IPS-18c (cell line): ENCODE measurements at regions not wholly inside any gene's neighbourhood (a gene's known extent, or its start where the extent isn't known, plus 50 kb on each side); places are given as distances from the start of the nearest gene placed in this dataset.

ENCODE experiments used
- H3K4me3 ChIP-seq: 2 replicates; pipeline ENCODE4 v1.7.0; 2013; ENCODE audit warnings: low read depth, mild to moderate bottlenecking, low read length, moderate library complexity; ENCODE audit not compliant: insufficient read depth
- H3K9me3 ChIP-seq: one replicate; pipeline ENCODE4 v1.6.1; 2013; ENCODE audit warnings: mild to moderate bottlenecking, low read length, moderate library complexity; ENCODE audit not compliant: control insufficient read depth, insufficient read depth

DNA sequence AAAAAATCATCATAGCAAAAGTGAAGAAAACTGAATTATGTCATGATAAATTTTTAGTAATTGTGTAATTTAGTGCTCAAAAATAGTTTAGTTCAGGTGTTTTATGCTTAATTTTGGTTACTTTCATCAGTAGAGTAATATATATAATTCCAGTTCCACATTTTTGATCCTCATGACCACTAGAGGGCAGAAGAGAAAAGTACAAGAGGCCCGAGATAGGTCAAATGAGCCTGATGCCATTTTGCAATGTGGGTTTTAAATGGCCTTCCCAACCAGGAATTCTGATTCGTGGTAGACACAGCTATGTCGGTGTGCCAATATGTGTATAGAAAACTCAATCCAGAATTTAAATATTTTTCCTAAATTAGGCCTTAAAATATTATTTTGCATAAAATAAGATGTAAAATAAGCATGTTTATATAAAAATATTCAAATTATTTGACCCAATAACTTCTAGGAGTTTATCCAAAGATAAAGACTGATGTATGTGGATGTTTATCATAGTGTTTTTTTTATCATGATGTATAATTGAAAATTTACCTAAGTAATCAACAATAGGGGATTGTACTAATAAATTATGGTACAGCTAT is 159.7 kb upstream of the RPS6KA2 start:
- H3K4me3 ChIP-seq = no peak overlapping the region
- no peaks in the 10 kb centered on the region for H3K9me3 ChIP-seq

- Histone ChIP-seq H3K4me3 (no peak overlapping the region), H3K9me3 (no peaks in the 10 kb centered on the region)
Measured at GRCh38 chr6:166785131-166785530, 158.1 kb upstream of the RPS6KA2 start.

DNA sequence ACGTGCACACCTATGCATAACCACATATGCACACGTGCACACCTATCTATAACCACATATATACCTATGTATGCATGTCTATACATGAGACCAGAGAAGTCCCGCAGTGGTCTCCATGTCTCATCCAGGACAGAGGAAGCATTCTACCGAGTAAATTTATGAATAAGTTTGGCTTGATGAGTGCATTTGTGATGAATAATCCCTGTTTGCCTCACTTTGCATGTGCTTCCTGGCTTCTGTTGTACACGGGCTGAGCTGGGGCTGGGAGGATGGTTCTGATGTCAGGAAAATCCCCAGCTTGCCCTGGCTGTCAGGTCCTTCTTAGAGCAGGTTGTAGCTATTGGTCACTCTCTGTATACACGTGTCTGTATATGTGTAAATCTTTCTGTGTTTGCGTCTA is 157.6 kb upstream of the RPS6KA2 start:
- Histone ChIP-seq H3K4me3 (no peak overlapping the region), H3K9me3 (no peaks in the 10 kb centered on the region)

DNA sequence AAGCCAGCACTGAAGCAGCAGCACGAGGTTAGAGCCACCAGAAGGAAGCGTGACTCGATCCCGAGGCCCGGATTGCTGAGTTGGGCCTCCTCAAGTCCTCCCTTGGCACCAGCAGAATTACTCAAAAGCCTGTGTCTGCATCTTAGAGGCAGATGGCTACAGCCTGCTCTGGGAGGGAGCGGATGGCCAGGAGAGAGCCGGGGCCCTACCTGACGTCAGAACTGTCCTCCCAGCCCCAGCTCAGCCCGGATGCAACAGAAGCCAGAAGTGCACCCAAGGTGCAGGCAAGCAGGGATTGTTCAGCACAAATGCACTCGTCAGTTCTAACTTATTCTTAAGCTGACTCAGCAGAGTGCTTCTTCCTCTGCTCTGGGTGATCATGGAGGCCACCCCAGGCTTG is 155.5 kb upstream of the RPS6KA2 start:
- Histone ChIP-seq H3K4me3 (no peak overlapping the region), H3K9me3 (no peaks in the 10 kb centered on the region)

- Histone ChIP-seq H3K9me3 (no peaks in the 10 kb centered on the region), H3K4me3 (no peak overlapping the region)
Measured at GRCh38 chr6:166781331-166781730, 154.3 kb upstream of the RPS6KA2 start.

- no peaks in the 10 kb centered on the region for H3K9me3 ChIP-seq
- no peak overlapping the region for H3K4me3 ChIP-seq
Measured at GRCh38 chr6:166779963-166780683, 153.1 kb upstream of the RPS6KA2 start.

DNA sequence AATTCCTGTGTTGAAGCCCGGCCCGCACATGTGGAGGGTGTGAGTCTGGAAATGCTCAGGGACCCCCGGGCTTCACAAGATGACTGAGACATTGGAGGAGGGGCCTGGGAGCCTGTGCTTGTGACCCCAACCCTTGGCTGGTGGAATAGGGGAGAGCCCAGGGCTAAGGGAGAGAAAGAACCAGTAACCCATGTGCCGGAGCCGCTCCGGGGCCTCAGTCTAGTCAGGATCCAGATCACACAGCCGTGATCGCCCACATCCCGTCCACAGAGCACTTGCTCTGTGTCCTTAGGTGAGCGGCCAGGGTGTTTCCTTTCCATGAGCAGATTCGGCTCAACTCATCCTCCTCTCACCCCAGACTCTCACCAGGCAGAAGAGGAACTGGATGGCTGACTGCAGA is 152.3 kb upstream of the RPS6KA2 start:
- no peak overlapping the region for H3K4me3 ChIP-seq
- no peaks in the 10 kb centered on the region for H3K9me3 ChIP-seq

DNA sequence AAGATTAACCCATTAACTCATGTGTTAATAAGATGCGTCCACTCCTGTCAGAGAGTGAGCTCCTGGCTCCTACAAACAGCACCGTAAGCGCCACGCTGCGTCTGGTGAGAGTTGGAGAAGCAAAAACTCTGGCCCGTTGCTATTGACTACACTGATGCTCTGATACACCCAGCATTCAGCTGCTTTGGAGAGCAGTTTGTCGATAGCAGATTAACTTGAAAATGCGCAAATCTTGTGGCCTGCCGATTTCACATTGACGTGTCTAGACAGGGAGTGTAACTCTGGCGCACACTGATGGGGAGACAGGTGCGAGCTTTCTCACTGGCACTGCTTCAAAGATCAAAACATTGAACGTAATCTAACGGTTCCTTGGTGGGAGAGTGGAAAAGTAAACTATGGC is 151.7 kb upstream of the RPS6KA2 start:
- Histone ChIP-seq H3K4me3 (no peak overlapping the region), H3K9me3 (no peaks in the 10 kb centered on the region)

- H3K4me3 ChIP-seq = no peak overlapping the region
- no peaks in the 10 kb centered on the region for H3K9me3 ChIP-seq
Measured at GRCh38 chr6:166778046-166778445, 151.0 kb upstream of the RPS6KA2 start.

- Histone ChIP-seq H3K4me3 (no peak overlapping the region), H3K9me3 (no peaks in the 10 kb centered on the region)
Measured at GRCh38 chr6:166777096-166777630, 150.1 kb upstream of the RPS6KA2 start.

- H3K4me3 ChIP-seq = no peak overlapping the region
- H3K9me3 ChIP-seq = no peaks in the 10 kb centered on the region
Measured at GRCh38 chr6:166776571-166776970, 149.5 kb upstream of the RPS6KA2 start.

DNA sequence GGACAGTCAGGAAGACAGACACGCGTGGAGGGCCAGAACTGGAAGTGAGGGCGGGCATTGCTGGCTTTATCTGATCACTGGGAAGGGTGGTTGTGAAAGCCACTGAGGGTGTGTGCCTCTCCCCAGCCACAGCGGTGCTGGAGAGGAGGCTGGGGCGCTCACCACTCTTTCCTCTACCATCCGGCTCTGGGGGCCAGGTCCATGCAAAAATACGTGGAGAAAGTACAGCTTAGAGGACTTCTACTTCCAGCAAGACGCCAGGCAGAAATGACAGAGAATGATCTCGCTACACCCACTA is 148.8 kb upstream of the RPS6KA2 start:
- no peak overlapping the region for H3K4me3 ChIP-seq
- no peaks in the 10 kb centered on the region for H3K9me3 ChIP-seq

DNA sequence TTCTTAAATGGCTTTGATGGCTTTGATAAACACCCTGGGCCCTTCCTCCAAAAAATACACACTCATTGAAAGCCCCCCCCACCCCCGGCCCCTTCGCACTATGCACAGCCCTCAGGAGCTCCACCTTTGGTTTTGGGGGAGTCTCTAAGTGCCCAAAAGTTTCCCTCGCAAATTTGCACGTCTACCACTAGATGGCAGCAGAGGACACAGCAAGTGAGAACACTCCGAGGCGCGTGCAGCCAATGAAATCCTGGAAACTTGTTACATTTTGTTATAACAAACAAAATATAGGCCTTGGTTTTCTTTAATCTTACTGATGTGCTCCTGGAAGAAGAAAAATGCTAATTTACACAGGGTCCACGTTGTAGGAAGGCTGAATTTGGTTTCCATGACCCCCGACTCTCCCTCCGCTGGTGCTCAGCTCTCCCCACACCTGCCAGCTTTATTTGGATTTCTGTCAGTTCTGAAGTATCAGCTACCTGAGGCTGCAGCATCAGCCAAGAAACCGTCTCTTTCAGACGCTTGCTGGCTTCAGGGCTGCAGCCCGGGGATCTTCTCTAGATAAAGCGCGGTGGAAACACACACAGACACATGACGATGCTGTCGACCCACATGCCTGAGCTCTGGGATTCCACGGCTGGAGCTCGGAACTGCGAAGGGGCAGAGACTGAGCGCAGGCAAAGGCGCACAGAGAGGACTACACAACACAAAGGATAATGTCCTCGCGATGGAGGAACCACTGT is 148.3 kb upstream of the RPS6KA2 start:
- no peaks in the 10 kb centered on the region for H3K9me3 ChIP-seq
- H3K4me3 ChIP-seq = no peak overlapping the region

- Histone ChIP-seq H3K9me3 (no peaks in the 10 kb centered on the region), H3K4me3 (no peak overlapping the region)
Measured at GRCh38 chr6:166774770-166775169, 147.7 kb upstream of the RPS6KA2 start.

GRCh38 chr6:166774292-166774691 is 147.2 kb upstream of the RPS6KA2 start:
- Histone ChIP-seq H3K9me3 (no peaks in the 10 kb centered on the region), H3K4me3 (no peak overlapping the region)

- H3K4me3 ChIP-seq = no peak overlapping the region
Measured at GRCh38 chr6:166772518-166772917, 145.5 kb upstream of the RPS6KA2 start.

GRCh38 chr6:166771701-166772100 is 144.7 kb upstream of the RPS6KA2 start:
- no peak overlapping the region; the same call in 1 of the 2 replicates for H3K4me3 ChIP-seq

More at GRCh38 chr6:166772518-166772917, 145.5 kb upstream of the RPS6KA2 start:
- H3K9me3 ChIP-seq = no peaks in the 10 kb centered on the region

More at GRCh38 chr6:166771701-166772100, 144.7 kb upstream of the RPS6KA2 start:
- H3K9me3 ChIP-seq = no peaks in the 10 kb centered on the region
